ENCODE measurements at regions not wholly inside any gene's neighbourhood (a gene's known extent, or its start where the extent isn't known, plus 50 kb on each side); places are given as distances from the start of the nearest gene placed in this dataset.

GRCh38 chr9:23434654-23435053 is 391.4 kb downstream of the ELAVL2 start:
- H3K9me1 ChIP-seq (ENCODE audit: control insufficient read depth, extremely low read depth, insufficient read depth, low read length), result no peaks in the 10 kb centered on the region

GRCh38 chr9:23438299-23438907 is 387.6 kb downstream of the ELAVL2 start:
- Histone ChIP-seq H3K27ac (ENCODE audit: control insufficient read depth, insufficient read depth, low read length) (no peak overlapping the region), H3K27me3 (ENCODE audit: control insufficient read depth, extremely low read depth, insufficient read depth, low read length) (no peaks in the 10 kb centered on the region), H4K20me1 (ENCODE audit: control insufficient read depth, extremely low read depth, insufficient read depth, low read length) (no peaks in the 10 kb centered on the region), H3K9ac (ENCODE audit: control insufficient read depth, extremely low read depth, insufficient read depth, low read length) (no peak overlapping the region), H3K9me3 (ENCODE audit: control insufficient read depth, low read depth, low read length) (no peaks in the 10 kb centered on the region), H3K4me3 (ENCODE audit: control insufficient read depth in 2 of 3, extremely low read depth in 1 of 3, insufficient read depth in 2 of 3, low read depth in 1 of 3, low read length in 3 of 3) (no peak overlapping the region), H3K9me1 (ENCODE audit: control insufficient read depth, extremely low read depth, insufficient read depth, low read length) (no peaks in the 10 kb centered on the region), H3K4me2 (ENCODE audit: control insufficient read depth, extremely low read depth, insufficient read depth, low read depth, low read length) (no peak overlapping the region), H2AFZ (ENCODE audit: control insufficient read depth, low read length) (no peak overlapping the region), H3K36me3 (ENCODE audit: control insufficient read depth in 2 of 2, extremely low read depth in 1 of 2, insufficient read depth in 2 of 2, low read length in 2 of 2) (no peaks in the 10 kb centered on the region), H3K4me1 (ENCODE audit: control insufficient read depth, extremely low read depth, insufficient read depth, low read length) (no peaks in the 10 kb centered on the region), H3K79me2 (ENCODE audit: control insufficient read depth, insufficient read depth, low read length) (no peaks in the 10 kb centered on the region)
- dilution Hi-C loops (cut with MboI; ENCODE audit: extremely low pct_ligation_motif_present, low sequenced_read_pairs), result no loop called here
- DNase-seq (ENCODE audit: low read depth, low spot score) (no peak), FAIRE-seq (no peak)
- TF ChIP-seq EZH2 (IDR thresholded peaks at IDR 0.05; ENCODE audit: low read length) (no peak), CTCF (optimal IDR thresholded peaks at IDR 0.05 in 1 of 3, IDR thresholded peaks at IDR 0.05 in 1 of 3, conservative IDR thresholded peaks at IDR 0.05 in 1 of 3; ENCODE audit: extremely low read depth in 1 of 3, insufficient read depth in 2 of 3, low read length in 3 of 3) (no peak)

More at GRCh38 chr9:23434654-23435053, 391.4 kb downstream of the ELAVL2 start:
- TF ChIP-seq CTCF (optimal IDR thresholded peaks at IDR 0.05 in 1 of 3, IDR thresholded peaks at IDR 0.05 in 1 of 3, conservative IDR thresholded peaks at IDR 0.05 in 1 of 3; ENCODE audit: extremely low read depth in 1 of 3, insufficient read depth in 2 of 3, low read length in 3 of 3) (no peak), EZH2 (IDR thresholded peaks at IDR 0.05; ENCODE audit: low read length) (no peak)
- Histone ChIP-seq H3K27ac (ENCODE audit: control insufficient read depth, insufficient read depth, low read length) (no peak overlapping the region), H4K20me1 (ENCODE audit: control insufficient read depth, extremely low read depth, insufficient read depth, low read length) (no peaks in the 10 kb centered on the region), H3K36me3 (ENCODE audit: control insufficient read depth in 2 of 2, extremely low read depth in 1 of 2, insufficient read depth in 2 of 2, low read length in 2 of 2) (no peaks in the 10 kb centered on the region), H3K9me3 (ENCODE audit: control insufficient read depth, low read depth, low read length) (no peaks in the 10 kb centered on the region), H3K4me3 (ENCODE audit: control insufficient read depth in 2 of 3, extremely low read depth in 1 of 3, insufficient read depth in 2 of 3, low read depth in 1 of 3, low read length in 3 of 3) (no peak overlapping the region), H3K79me2 (ENCODE audit: control insufficient read depth, insufficient read depth, low read length) (no peaks in the 10 kb centered on the region), H3K4me2 (ENCODE audit: control insufficient read depth, extremely low read depth, insufficient read depth, low read depth, low read length) (no peak overlapping the region), H3K9ac (ENCODE audit: control insufficient read depth, extremely low read depth, insufficient read depth, low read length) (no peak overlapping the region), H3K4me1 (ENCODE audit: control insufficient read depth, extremely low read depth, insufficient read depth, low read length) (no peaks in the 10 kb centered on the region), H3K27me3 (ENCODE audit: control insufficient read depth, extremely low read depth, insufficient read depth, low read length) (no peaks in the 10 kb centered on the region), H2AFZ (ENCODE audit: control insufficient read depth, low read length) (no peak overlapping the region)
- DNase-seq (ENCODE audit: low read depth, low spot score) (no peak), FAIRE-seq (no peak)
- dilution Hi-C loops (cut with MboI; ENCODE audit: extremely low pct_ligation_motif_present, low sequenced_read_pairs), result no loop called here
